Testis (tissue), 2 donors: ENCODE measurements at regions not wholly inside any gene's neighbourhood (a gene's known extent, or its start where the extent isn't known, plus 50 kb on each side); places are given as distances from the start of the nearest gene placed in this dataset.

ENCODE experiments used
- DNase-seq: peaks from one replicate; pipeline ENCODE4 v3.0.0-alpha.2; 2019
- H3K27ac ChIP-seq, 2 donors: fragments of 200-600 bp; sonication (generic); one replicate each; pipeline ENCODE4 v1.5.1; 2019
- H3K27me3 ChIP-seq: fragments of 200-600 bp; sonication (generic); one replicate; pipeline ENCODE4 v1.5.1; 2019
- H3K36me3 ChIP-seq: fragments of 200-600 bp; sonication (generic); one replicate; pipeline ENCODE4 v1.5.1; 2017; ENCODE audit warnings: low read depth; ENCODE audit errors: missing control alignments
- H3K4me1 ChIP-seq: fragments of 200-600 bp; sonication (generic); one replicate; pipeline ENCODE4 v1.5.1; 2019
- H3K4me3 ChIP-seq, 2 donors: fragments of 200-600 bp; sonication (generic); one replicate each; pipeline ENCODE4 v1.5.1; 2017 to 2019
- H3K9me3 ChIP-seq: fragments of 200-600 bp; sonication (generic); one replicate; pipeline ENCODE4 v1.5.1; 2017
- CTCF ChIP-seq, 3 experiments: fragments of 450-650 bp in 2 of 3; fragments of 200-600 bp in 1 of 3; sonication (generic) in 1 of 3; IDR thresholded peaks; one replicate each; pipeline ENCODE4 v1.5.1; 2016 to 2019; ENCODE audit warnings: antibody characterized with exemption in 3 of 3, mild to moderate bottlenecking in 2 of 3, moderate library complexity in 1 of 3
- POLR2A ChIP-seq: fragments of 450-650 bp; IDR thresholded peaks from one replicate; pipeline ENCODE4 v1.6.1; 2017; ENCODE audit warnings: antibody characterized with exemption, mild to moderate bottlenecking, moderate library complexity
- WGBS, 2 donors: methylation state at CpG; one replicate each; pipeline ENCODE4 v1.1.5; 2018; 5-methylcytosine and 5-hydroxymethylcytosine counted together
- intact Hi-C: fragments of 100-400 bp; cut with DNase I; formaldehyde crosslinking; loops from one replicate; pipeline ENCODE4 v1.15.1; 2023; ENCODE audit warnings: low total_unique reads

GRCh38 chr1:189021577-189021976, 1456.1 kb downstream of the BRINP3 start:
- intact Hi-C loops, result no loop called here
- Histone ChIP-seq H3K9me3 (no peaks in the 10 kb centered on the region), H3K36me3 (no peaks in the 10 kb centered on the region), H3K27me3 (no peaks in the 10 kb centered on the region), H3K4me3 (no peak overlapping the region), H3K4me1 (no peaks in the 10 kb centered on the region), H3K27ac (no peak overlapping the region)
- WGBS, 2 donors, result 89 to 95% methylated on average over 5 of the region's 5 CpGs
- TF ChIP-seq POLR2A, result no peak
- TF ChIP-seq CTCF (IDR thresholded peaks at IDR 0.05), result no peak
- no peak for DNase-seq

GRCh38 chr1:189022015-189022414, 1455.6 kb downstream of the BRINP3 start:
- TF ChIP-seq CTCF (IDR thresholded peaks at IDR 0.05), result no peak
- TF ChIP-seq POLR2A, result no peak
- Histone ChIP-seq H3K4me1 (no peaks in the 10 kb centered on the region), H3K9me3 (no peaks in the 10 kb centered on the region), H3K27ac (no peak overlapping the region), H3K27me3 (no peaks in the 10 kb centered on the region), H3K4me3 (no peak overlapping the region), H3K36me3 (no peaks in the 10 kb centered on the region)
- no peak for DNase-seq
- WGBS, 2 donors, result 84 to 93% methylated on average over 4 of the region's 4 CpGs
- intact Hi-C loops, result no loop called here

- Histone ChIP-seq H3K27ac (no peak overlapping the region), H3K9me3 (no peaks in the 10 kb centered on the region), H3K4me3 (no peak overlapping the region), H3K4me1 (no peaks in the 10 kb centered on the region), H3K27me3 (no peaks in the 10 kb centered on the region), H3K36me3 (no peaks in the 10 kb centered on the region)
- 66 to 71% methylated on average over 5 of the region's 5 CpGs for WGBS, 2 donors
- intact Hi-C loops, result no loop called here
- TF ChIP-seq CTCF (IDR thresholded peaks at IDR 0.05) (no peak), POLR2A (no peak)
- no peak for DNase-seq
Measured at GRCh38 chr1:189027512-189027911, 1450.2 kb downstream of the BRINP3 start.

GRCh38 chr1:189033169-189033568, 1444.5 kb downstream of the BRINP3 start:
- intact Hi-C loops, result no loop called here

More at GRCh38 chr1:189033169-189033568, 1444.5 kb downstream of the BRINP3 start:
- Histone ChIP-seq H3K27ac (no peak overlapping the region), H3K36me3 (no peaks in the 10 kb centered on the region), H3K9me3 (no peaks in the 10 kb centered on the region), H3K4me3 (no peak overlapping the region), H3K27me3 (no peaks in the 10 kb centered on the region), H3K4me1 (no peaks in the 10 kb centered on the region)
- TF ChIP-seq POLR2A (no peak), CTCF (IDR thresholded peaks at IDR 0.05) (no peak)
- DNase-seq, result no peak
